Central memory CD4-positive, alpha-beta T cell (primary cell): ENCODE measurements at regions not wholly inside any gene's neighbourhood (a gene's known extent, or its start where the extent isn't known, plus 50 kb on each side); places are given as distances from the start of the nearest gene placed in this dataset.
"Not testable (repeated sequence)": the region's sequence is repeated elsewhere in the genome, so short reads cannot be mapped to it uniquely, and the experiment has no call there.

Source experiments
- DNase-seq: peaks from one replicate; pipeline ENCODE4 v3.0.0; 2022

GRCh38 chr14:21941885-21942284, 268.3 kb upstream of the OR4E1 start:
- DNase-seq, result no peak

DNA sequence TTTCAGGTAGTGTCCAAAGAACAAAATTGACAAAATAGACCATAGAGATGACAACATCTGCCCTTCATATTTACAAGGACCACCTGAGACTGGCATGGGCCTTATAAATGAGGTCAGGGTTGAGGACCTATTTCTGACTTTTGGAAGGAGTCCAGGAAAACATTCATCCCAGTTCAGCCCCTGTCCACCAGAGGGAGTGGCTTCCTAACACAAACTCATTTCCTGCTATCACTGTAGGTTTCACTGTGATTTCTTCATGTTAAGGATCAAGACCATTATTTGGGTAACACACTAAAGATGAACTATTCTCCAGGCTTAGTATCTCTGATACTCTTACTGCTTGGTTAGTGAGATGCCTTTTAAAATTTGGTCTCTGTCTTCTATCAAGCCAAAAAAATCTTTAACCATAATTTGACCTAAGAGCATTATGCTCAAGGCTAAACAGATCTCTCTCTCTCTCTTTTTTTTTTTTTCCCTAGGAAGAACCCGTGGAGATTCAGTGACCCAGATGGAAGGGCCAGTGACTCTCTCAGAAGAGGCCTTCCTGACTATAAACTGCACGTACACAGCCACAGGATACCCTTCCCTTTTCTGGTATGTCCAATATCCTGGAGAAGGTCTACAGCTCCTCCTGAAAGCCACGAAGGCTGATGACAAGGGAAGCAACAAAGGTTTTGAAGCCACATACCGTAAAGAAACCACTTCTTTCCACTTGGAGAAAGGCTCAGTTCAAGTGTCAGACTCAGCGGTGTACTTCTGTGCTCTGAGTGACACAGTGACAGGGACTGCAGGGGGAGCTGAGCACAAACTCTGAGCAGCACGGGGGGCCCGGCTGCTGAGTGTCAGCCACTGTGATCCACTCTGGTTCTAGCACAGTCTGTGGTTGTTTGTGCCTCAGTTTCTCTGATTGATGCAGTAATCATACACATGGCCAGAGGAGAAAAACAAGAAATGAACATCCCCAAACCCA, 267.6 kb upstream of the OR4E1 start:
- DNase-seq, result peak; percentile 36

GRCh38 chr14:21939836-21940235, 266.2 kb upstream of the OR4E1 start:
- DNase-seq, result no peak

DNA sequence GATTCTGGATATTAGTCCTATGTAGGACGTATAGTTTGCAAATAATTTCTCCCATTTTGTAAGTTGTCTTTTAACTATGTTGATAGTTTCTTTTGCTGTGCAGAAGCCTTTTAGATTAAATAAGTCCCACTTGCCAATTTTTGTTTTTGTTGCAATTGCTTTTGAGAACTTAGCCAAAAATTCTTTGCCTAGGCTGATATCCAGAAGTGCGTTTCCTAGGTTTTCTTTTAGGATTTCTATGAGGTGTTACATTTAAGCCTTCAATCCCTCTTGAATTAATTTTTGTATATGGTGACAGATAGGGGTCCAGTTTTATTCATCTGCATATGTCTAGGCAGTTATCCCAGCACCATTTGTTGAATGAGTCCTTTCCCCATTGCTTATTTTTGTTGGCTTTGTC, 264.4 kb upstream of the OR4E1 start:
- no peak for DNase-seq

- DNase-seq, result peak; percentile 16
Measured at GRCh38 chr14:21933681-21934080, 260.1 kb upstream of the OR4E1 start.

DNA sequence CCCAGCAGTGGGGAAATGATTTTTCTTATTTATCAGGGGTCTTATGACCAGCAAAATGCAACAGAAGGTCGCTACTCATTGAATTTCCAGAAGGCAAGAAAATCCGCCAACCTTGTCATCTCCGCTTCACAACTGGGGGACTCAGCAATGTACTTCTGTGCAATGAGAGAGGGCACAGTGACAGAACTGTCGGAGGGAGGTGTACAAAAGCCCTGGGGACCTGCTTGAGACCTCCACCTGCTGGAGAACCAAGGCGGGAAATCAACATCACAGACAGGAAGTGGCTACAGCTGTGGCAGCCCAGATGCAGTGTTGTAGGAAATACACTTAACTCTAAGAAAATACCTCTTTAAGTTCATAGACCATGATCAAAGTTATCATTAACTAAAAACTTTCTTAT, 250.9 kb upstream of the OR4E1 start:
- DNase-seq, result peak; percentile 70

GRCh38 chr14:21923820-21924219, 250.2 kb upstream of the OR4E1 start:
- DNase-seq, result peak; percentile 57

GRCh38 chr14:21921453-21921852, 247.8 kb upstream of the OR4E1 start:
- DNase-seq, result no peak

GRCh38 chr14:21917699-21918436, 244.2 kb upstream of the OR4E1 start:
- DNase-seq, result peak; percentile 52

DNA sequence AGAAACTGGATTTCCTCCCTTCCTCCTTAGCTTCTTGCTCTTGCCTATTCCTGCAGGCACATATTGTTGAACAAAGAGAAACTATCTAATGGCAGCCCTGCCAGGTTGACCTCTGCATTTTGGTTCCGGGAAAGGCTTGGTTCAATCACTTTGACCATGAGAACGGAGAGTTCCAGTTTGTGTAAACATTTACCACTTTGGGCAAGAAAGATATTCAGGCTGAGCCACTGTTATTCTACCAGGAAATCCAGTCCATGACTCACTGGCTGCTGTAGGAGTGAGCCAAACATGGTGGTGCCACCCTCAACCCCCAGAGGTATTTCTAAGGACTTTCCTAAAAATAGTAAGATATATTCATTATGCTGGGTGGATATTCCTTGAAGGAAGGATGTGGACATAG, 242.2 kb upstream of the OR4E1 start:
- DNase-seq, result no peak

- DNase-seq, result peak; percentile 75
Measured at GRCh38 chr14:21913759-21914158, 240.1 kb upstream of the OR4E1 start.

DNA sequence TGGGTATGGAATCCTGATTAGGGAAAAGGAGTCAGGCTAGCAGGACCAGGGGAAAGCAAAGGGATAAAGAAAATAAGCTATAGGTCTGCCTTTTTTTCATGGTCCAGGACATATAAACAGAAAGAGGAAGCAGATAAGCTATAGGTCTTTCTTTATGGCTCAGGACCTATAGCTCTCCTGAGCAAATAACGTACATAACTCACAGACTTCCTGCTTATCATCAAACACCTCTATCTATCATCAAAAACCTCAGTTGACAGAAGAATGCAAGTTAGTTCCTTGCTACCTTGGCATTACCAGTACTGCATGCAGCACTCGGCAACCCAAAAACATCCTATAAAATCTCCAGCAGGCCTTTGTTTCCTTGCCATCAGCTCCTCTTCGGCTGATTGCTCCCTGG, 238.7 kb upstream of the OR4E1 start:
- no peak for DNase-seq

- DNase-seq, result no peak
Measured at GRCh38 chr14:21911877-21912276, 238.3 kb upstream of the OR4E1 start.

DNA sequence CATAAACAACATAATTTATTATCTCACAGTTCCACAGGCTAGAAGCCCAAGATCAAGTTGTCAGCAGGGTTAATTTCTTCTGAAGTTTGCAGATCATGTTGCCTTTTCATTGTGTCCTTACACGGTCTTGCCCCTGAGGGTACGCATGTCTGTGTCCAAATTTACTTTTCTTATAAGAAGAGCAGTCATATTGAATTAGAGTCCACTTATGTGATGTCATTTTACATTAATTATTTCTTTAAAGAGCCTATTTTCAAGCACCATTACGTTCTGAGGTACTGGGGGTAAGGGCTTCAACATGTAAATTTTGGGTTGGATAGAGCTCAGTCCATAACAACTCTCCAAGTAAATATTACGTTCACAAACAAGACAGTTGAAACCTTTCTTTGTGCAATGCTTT, 236.6 kb upstream of the OR4E1 start:
- DNase-seq, result no peak

GRCh38 chr14:21902561-21903181, 229.1 kb upstream of the OR4E1 start:
- DNase-seq, result peak; percentile 21

DNA sequence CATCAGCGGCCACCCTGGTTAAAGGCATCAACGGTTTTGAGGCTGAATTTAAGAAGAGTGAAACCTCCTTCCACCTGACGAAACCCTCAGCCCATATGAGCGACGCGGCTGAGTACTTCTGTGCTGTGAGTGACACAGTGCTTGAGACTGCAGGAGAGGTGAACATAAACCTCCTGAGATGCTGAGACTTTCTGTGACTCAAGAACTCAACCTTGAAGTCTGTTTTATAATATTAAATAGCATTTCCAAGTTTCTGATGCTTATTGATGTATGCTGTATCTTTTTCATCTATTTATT, 221.2 kb upstream of the OR4E1 start:
- DNase-seq, result not testable (repeated sequence)

- peak; percentile 33 for DNase-seq
Measured at GRCh38 chr14:21894003-21894897, 220.6 kb upstream of the OR4E1 start.

DNA sequence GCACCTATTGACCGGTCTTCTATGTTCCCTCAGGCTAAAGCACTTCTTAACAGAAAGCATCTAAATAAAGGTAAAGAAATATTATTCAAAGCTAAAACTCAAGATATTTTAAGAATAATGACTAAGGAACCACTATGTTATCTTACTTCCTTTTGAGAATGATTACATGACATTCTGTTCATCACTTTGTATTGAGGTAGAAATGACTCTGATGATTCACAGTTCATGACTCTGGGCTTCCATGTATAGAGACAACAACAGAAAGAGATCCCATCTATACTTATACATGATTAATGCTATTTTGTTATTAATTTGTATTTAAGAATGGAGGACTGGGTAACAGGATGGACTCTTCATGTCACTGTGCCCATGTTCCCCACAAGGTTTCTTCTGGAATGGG, 218.3 kb upstream of the OR4E1 start:
- DNase-seq, result no peak

- no peak for DNase-seq
Measured at GRCh38 chr14:21884995-21885394, 211.4 kb upstream of the OR4E1 start.

DNA sequence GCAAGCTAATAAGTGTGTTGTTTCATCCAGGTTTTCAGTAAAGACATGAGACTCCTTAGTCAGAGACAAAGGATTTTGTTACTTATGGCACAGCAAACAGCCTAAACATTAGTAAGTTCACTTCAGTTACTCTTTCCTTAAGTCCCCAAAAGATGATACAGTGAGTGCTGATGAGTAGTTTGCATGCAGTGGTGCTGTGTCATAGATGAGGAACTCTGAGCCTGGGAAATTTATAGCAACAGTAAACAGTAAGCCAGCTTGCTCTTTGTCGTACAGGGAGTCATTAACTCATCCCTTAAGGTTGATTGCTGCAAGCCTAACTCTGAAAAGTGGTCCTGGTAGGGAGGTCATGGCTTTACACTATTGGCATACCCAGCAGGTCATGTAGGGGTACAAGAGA, 208.6 kb upstream of the OR4E1 start:
- no peak for DNase-seq

GRCh38 chr14:21880918-21881317, 207.3 kb upstream of the OR4E1 start:
- no peak for DNase-seq

GRCh38 chr14:21875791-21876190, 202.2 kb upstream of the OR4E1 start:
- DNase-seq, result no peak

DNA sequence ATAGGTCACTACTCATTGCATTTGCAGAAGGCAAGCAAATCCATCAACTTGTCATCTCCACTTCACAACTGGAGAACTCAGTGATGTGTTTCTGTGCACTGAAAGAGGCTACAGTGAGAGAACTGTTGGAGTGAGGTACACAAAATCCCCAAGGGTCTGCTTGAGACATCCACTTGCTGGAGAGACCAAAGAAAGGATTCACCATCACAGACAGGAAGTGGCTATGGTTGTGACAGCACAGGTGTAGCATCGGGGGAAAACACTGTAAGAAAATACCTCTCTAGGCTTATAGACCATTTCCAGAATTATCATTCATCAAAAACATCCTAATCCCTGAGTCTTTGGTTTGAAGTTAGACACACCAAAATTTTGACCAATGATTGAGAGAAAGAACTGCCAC, 201.3 kb upstream of the OR4E1 start:
- peak; percentile 26 for DNase-seq
